ENCODE measurements at regions not wholly inside any gene's neighbourhood (a gene's known extent, or its start where the extent isn't known, plus 50 kb on each side); places are given as distances from the start of the nearest gene placed in this dataset.

GRCh38 chr3:40992023-40992422 lies 207.3 kb upstream of the CTNNB1 start:
- no peak for DNase-seq (ENCODE audit: low read depth)

GRCh38 chr3:40994611-40995010 lies 204.7 kb upstream of the CTNNB1 start:
- DNase-seq (ENCODE audit: low read depth): peak; percentile 27

GRCh38 chr3:40995271-40995670 lies 204.0 kb upstream of the CTNNB1 start:
- DNase-seq (ENCODE audit: low read depth): no peak

GRCh38 chr3:40996382-40996781 lies 202.9 kb upstream of the CTNNB1 start:
- DNase-seq (ENCODE audit: low read depth): no peak

GRCh38 chr3:40996827-40997710 lies 202.2 kb upstream of the CTNNB1 start:
- DNase-seq (ENCODE audit: low read depth): no peak

GRCh38 chr3:40997711-40998519 lies 201.4 kb upstream of the CTNNB1 start:
- no peak for DNase-seq (ENCODE audit: low read depth)

- no peak for DNase-seq (ENCODE audit: low read depth)
Measured at GRCh38 chr3:40999682-41000081, 199.6 kb upstream of the CTNNB1 start.

- DNase-seq (ENCODE audit: low read depth): peak; percentile 57
Measured at GRCh38 chr3:41000471-41000870, 198.8 kb upstream of the CTNNB1 start.

- no peak for DNase-seq (ENCODE audit: low read depth)
Measured at GRCh38 chr3:41001556-41001955, 197.7 kb upstream of the CTNNB1 start.

GRCh38 chr3:41002104-41002503 lies 197.2 kb upstream of the CTNNB1 start:
- no peak for DNase-seq (ENCODE audit: low read depth)

GRCh38 chr3:41007399-41007798 lies 191.9 kb upstream of the CTNNB1 start:
- DNase-seq (ENCODE audit: low read depth): no peak

GRCh38 chr3:41011854-41012253 lies 187.5 kb upstream of the CTNNB1 start:
- DNase-seq (ENCODE audit: low read depth): no peak

GRCh38 chr3:41018855-41019254 lies 180.4 kb upstream of the CTNNB1 start:
- DNase-seq (ENCODE audit: low read depth): no peak

GRCh38 chr3:41024031-41024836 lies 175.1 kb upstream of the CTNNB1 start:
- DNase-seq (ENCODE audit: low read depth): no peak

- peak; percentile 42 for DNase-seq (ENCODE audit: low read depth)
Measured at GRCh38 chr3:41026394-41027177, 172.7 kb upstream of the CTNNB1 start.

- peak; percentile 2 for DNase-seq (ENCODE audit: low read depth)
Measured at GRCh38 chr3:41029356-41029755, 169.9 kb upstream of the CTNNB1 start.

- no peak for DNase-seq (ENCODE audit: low read depth)
Measured at GRCh38 chr3:41030220-41030619, 169.1 kb upstream of the CTNNB1 start.

- no peak for DNase-seq (ENCODE audit: low read depth)
Measured at GRCh38 chr3:41031401-41031800, 167.9 kb upstream of the CTNNB1 start.

GRCh38 chr3:41033956-41034519 lies 165.3 kb upstream of the CTNNB1 start:
- DNase-seq (ENCODE audit: low read depth): no peak

- no peak for DNase-seq (ENCODE audit: low read depth)
Measured at GRCh38 chr3:41035456-41036022, 163.8 kb upstream of the CTNNB1 start.

Measured in M059J (cell line).